Dendritic cell treated with granulocyte-macrophage colony-stimulating factor and Interleukin-4, amounts not matched to agents 40 ng/mL and 50 ng/mL, for 4 days (primary cell): ENCODE measurements at regions not wholly inside any gene's neighbourhood (a gene's known extent, or its start where the extent isn't known, plus 50 kb on each side); places are given as distances from the start of the nearest gene placed in this dataset.
"Not testable (repeated sequence)": the region's sequence is repeated elsewhere in the genome, so short reads cannot be mapped to it uniquely, and the experiment has no call there.

Experiments
- H3K27ac Mint-ChIP-seq: one replicate; pipeline ENCODE4 v1.8.0; 2022; ENCODE audit warnings: mild to moderate bottlenecking, mixed read lengths
- H3K27me3 Mint-ChIP-seq: one replicate; pipeline ENCODE4 v1.8.0; 2022; ENCODE audit warnings: mild to moderate bottlenecking, mixed read lengths
- H3K36me3 Mint-ChIP-seq: one replicate; pipeline ENCODE4 v1.8.0; 2022; ENCODE audit warnings: low read depth, mixed read lengths
- H3K4me1 Mint-ChIP-seq: one replicate; pipeline ENCODE4 v1.8.0; 2022; ENCODE audit warnings: low read depth, mixed read lengths
- H3K4me3 Mint-ChIP-seq: one replicate; pipeline ENCODE4 v1.8.0; 2022; ENCODE audit warnings: mild to moderate bottlenecking, moderate library complexity, mixed read lengths
- H3K9me3 Mint-ChIP-seq: one replicate; pipeline ENCODE4 v1.8.0; 2022; ENCODE audit warnings: mixed read lengths
- intact Hi-C: fragments of 100-400 bp; cut with micrococcal nuclease; formaldehyde crosslinking; loops from one replicate; pipeline ENCODE4 v1.15.0; 2022

DNA sequence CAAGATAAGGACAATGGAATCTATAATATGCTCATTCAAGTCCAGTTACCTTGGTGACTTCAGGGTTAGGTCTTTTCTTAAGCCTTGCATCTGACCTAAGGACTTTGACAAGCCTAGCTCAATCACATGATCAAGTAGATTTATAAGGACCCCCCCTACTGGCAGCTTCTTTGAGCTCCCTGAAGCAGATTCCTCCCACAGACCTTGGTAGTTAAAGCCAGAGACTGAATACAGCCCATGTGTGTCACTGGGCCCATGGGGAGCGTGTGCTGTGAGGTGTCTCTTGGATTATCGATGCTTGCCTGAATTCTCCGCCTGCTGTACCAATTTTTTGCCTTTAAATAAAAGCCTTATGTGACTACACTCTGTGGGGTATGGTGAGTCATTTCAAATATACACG is 372.7 kb upstream of the RGS17 start:
- H3K9me3 Mint-ChIP-seq: no peaks in the 10 kb centered on the region
- no peak overlapping the region for H3K4me3 Mint-ChIP-seq
- no peaks in the 10 kb centered on the region for H3K4me1 Mint-ChIP-seq
- intact Hi-C loops: no loop called here
- no peaks in the 10 kb centered on the region for H3K27me3 Mint-ChIP-seq
- H3K27ac Mint-ChIP-seq: no peak overlapping the region
- H3K36me3 Mint-ChIP-seq: no peaks in the 10 kb centered on the region

DNA sequence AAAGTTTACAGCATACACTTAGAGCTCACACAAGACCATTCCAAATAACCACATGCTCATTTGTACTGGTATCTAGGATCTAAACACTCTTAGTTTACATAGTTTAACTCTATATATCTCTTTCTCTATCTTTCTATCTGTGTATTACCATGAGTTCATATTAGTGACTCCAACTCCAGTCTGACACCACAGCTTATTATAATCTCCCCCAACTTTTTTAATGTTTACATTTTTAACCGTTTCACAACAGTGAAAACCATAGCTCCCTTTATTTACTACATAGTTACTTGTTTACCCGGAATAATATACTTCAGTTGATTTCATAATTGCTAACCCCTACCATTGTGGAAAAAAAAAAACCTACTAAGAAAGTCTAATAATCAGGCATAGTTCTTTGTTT is 362.4 kb upstream of the RGS17 start:
- intact Hi-C loops: no loop called here
- no peaks in the 10 kb centered on the region for H3K27me3 Mint-ChIP-seq
- no peaks in the 10 kb centered on the region for H3K9me3 Mint-ChIP-seq
- H3K4me1 Mint-ChIP-seq: no peaks in the 10 kb centered on the region
- no peak overlapping the region for H3K27ac Mint-ChIP-seq
- no peak overlapping the region for H3K4me3 Mint-ChIP-seq
- H3K36me3 Mint-ChIP-seq: no peaks in the 10 kb centered on the region

DNA sequence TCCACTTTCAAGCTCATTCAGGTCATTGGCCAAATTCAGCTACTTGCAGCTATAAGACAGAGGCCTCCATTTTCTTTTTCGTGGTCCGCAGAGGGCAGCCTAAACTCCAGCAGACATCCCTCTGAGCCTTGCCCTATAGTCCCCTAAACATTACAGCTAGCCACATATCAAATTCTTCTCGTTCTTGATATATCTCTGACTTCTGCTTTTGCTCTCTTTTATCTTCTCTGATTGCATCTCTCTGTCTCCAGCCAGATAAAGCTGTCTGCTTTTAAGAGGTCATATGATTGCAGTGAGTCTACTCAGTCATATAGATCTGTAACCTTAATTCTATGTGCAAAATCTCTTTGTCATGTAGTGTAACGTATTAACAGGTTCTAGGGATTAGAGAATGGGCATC is 358.4 kb upstream of the RGS17 start:
- H3K9me3 Mint-ChIP-seq: no peaks in the 10 kb centered on the region
- H3K4me3 Mint-ChIP-seq: no peak overlapping the region
- H3K27me3 Mint-ChIP-seq: no peaks in the 10 kb centered on the region
- no peak overlapping the region for H3K27ac Mint-ChIP-seq
- intact Hi-C loops: no loop called here
- no peaks in the 10 kb centered on the region for H3K4me1 Mint-ChIP-seq
- H3K36me3 Mint-ChIP-seq: no peaks in the 10 kb centered on the region

DNA sequence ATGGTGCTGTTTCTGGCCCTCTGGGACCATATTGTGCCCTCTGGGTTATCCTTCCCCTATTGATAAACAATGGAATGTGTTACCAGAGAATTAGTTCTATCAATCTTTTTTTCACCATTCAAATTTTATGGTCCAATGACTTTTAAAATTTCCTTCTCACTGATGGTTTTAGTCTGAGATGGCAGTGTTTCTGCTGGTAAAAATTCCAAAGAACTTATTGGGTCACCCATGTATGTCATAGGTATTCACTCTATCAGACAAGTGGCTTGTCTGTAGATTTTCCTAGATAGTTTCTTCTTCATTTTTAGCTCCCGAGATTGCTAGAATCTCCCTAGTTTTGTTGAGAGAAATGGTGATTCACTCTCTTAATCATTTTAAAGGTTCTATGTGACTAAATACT is 357.2 kb upstream of the RGS17 start:
- no peak overlapping the region for H3K27ac Mint-ChIP-seq
- H3K4me1 Mint-ChIP-seq: no peaks in the 10 kb centered on the region
- H3K9me3 Mint-ChIP-seq: no peaks in the 10 kb centered on the region
- no peak overlapping the region for H3K4me3 Mint-ChIP-seq
- no peaks in the 10 kb centered on the region for H3K36me3 Mint-ChIP-seq
- H3K27me3 Mint-ChIP-seq: no peaks in the 10 kb centered on the region
- intact Hi-C loops: no loop called here

DNA sequence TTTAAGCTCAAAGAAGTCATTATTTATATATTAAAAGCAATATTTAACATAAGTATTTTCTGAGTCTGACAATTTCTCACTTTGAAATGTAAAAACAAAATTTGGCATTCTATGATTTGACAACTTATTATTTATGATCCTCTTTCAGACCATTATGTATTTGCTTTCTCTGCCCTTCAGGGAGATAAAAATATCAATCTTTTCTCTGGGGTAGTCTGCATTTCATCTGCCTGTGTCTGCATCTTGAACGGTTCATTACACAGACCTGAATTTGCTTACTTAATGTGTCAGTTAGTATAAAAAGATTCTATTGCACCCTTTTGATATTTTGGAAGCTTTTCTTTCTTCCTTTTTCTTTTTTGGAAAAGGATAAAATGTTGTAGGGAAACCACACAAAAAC is 354.0 kb upstream of the RGS17 start:
- no peaks in the 10 kb centered on the region for H3K9me3 Mint-ChIP-seq
- no peaks in the 10 kb centered on the region for H3K27me3 Mint-ChIP-seq
- H3K4me1 Mint-ChIP-seq: no peaks in the 10 kb centered on the region
- H3K36me3 Mint-ChIP-seq: no peaks in the 10 kb centered on the region
- H3K27ac Mint-ChIP-seq: no peak overlapping the region
- no peak overlapping the region for H3K4me3 Mint-ChIP-seq
- intact Hi-C loops: no loop called here

DNA sequence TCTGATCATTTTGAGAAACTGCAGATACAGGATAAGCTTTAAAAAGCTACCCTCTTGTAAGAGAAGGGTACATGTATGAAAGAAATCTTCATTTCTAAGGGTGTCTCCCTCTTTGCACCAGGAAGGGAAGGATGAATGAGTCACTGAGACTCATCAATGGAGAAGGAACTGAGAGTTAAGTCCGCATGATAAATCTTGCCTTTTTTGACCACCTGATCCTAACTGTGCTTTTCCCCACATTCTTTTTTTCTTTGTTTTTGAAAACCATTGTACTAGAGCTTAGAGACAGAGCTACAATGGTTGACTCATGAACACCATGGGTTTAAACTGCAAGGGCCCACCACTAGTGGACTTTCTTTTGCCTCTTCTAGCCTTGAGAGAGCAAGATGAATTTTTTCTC is 353.0 kb upstream of the RGS17 start:
- Mint-ChIP-seq H3K9me3 (no peaks in the 10 kb centered on the region), H3K4me1 (no peaks in the 10 kb centered on the region), H3K36me3 (no peaks in the 10 kb centered on the region), H3K27me3 (no peaks in the 10 kb centered on the region), H3K27ac (no peak overlapping the region), H3K4me3 (no peak overlapping the region)
- intact Hi-C loops: no loop called here

DNA sequence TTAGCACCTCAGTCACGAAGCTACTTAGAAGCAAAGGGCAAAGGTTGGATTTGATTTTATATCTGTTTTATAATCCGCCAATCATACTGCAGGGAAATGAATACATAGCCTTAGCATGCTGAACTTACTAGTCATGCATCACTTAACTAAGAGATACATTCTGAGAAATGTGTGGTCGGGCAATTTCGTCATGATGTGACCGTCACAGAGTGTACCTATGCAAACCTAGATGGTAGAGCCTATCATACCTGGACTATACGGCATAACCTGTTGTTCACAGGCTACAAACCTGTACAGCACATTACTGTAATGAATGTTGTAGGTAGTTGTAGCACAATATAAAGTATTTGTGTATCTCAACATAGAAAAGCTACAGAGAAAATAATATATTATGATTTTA is 345.2 kb upstream of the RGS17 start:
- H3K36me3 Mint-ChIP-seq: no peaks in the 10 kb centered on the region
- H3K9me3 Mint-ChIP-seq: peaks cover 8% of the 10 kb centered on the region
- H3K27me3 Mint-ChIP-seq: no peaks in the 10 kb centered on the region
- no peaks in the 10 kb centered on the region for H3K4me1 Mint-ChIP-seq
- no peak overlapping the region for H3K27ac Mint-ChIP-seq
- H3K4me3 Mint-ChIP-seq: no peak overlapping the region
- intact Hi-C loops: no loop called here

DNA sequence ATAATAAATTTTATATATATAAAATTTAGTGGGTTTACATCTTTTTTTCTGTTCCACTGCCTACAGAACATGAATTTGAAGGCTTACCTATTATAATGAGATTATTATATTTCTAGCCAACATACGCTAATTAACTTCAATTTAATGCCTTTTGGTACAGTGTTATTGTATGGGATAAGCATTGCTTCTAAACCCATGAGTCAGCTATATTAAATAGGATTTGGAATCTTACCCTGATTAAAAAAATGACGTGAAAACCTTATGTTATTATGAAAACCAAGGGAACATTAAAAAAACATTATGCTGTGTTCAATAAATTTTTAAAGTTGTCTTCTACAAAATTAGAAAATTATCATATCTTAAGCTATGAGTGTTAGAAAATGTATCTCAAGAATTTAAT is 334.0 kb upstream of the RGS17 start:
- Mint-ChIP-seq H3K9me3 (peaks cover 6% of the 10 kb centered on the region), H3K4me3 (no peak overlapping the region), H3K27ac (no peak overlapping the region), H3K4me1 (no peaks in the 10 kb centered on the region), H3K27me3 (no peaks in the 10 kb centered on the region), H3K36me3 (no peaks in the 10 kb centered on the region)
- intact Hi-C loops: no loop called here

DNA sequence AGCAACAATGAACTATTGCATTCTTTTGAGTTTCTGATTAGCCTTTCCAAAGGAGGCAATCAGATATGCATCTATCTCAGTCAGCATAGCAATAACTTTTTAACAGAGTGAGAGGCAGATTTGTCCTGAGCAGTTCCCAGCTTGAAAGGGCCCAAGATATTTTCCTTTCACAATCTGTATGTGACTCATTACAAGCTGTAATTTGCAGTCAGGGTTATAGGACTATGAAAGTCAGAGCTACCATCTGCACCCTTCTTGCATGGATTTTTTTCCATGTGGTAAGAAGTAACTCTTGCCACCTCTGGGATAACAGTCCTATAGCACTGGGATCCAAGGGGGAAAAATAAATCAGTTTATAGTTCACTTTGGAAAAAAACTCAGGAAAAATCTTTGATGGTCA is 318.2 kb upstream of the RGS17 start:
- Mint-ChIP-seq H3K27me3 (no peaks in the 10 kb centered on the region), H3K4me1 (no peaks in the 10 kb centered on the region), H3K9me3 (peaks cover 16% of the 10 kb centered on the region), H3K36me3 (no peaks in the 10 kb centered on the region), H3K27ac (no peak overlapping the region), H3K4me3 (no peak overlapping the region)
- intact Hi-C loops: no loop called here

DNA sequence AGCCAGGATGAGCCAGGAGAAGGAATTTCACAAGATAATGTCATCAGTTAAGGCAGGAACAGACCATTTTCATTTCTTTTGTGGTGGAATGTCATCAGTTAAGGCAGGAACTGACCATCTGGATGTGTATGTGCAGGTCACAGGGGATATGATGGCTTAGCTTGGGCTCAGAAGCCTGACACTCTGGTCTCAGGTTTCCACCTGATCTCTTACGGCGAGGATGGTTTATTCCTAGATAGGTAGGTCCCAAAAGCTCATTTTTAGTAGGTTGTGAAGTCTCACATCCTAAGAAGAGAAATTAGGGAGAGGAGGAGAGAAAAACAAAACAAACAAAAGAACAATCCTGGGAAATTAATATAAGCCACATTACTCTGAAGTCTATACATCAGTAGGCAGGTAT is 311.7 kb upstream of the RGS17 start:
- peaks cover 19% of the 10 kb centered on the region for H3K9me3 Mint-ChIP-seq
- H3K27me3 Mint-ChIP-seq, H3K4me1 Mint-ChIP-seq, H3K4me3 Mint-ChIP-seq, intact Hi-C loops, H3K36me3 Mint-ChIP-seq, H3K27ac Mint-ChIP-seq: not testable (repeated sequence)

DNA sequence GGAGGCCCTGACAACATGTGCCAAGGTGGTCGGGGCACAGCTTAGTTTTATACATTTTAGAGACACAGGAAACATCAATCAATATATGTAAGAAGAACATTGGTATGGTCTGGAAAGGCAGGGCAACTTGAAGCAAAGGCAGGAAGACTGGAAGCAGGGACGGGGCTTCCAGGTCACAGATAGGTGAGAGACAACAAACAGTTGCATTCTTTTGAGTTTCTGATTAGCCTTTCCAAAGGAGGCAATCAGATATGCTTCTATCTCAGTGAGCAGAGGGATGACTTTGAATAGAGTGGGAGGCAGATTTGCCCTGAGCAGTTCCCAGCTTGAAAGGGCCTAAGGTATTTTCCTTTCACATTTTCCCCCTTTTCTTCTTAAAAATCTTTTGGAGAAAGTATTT is 311.0 kb upstream of the RGS17 start:
- H3K4me1 Mint-ChIP-seq: no peaks in the 10 kb centered on the region
- intact Hi-C loops: no loop called here
- H3K27ac Mint-ChIP-seq: no peak overlapping the region
- H3K4me3 Mint-ChIP-seq: no peak overlapping the region
- H3K27me3 Mint-ChIP-seq: no peaks in the 10 kb centered on the region
- H3K36me3 Mint-ChIP-seq: no peaks in the 10 kb centered on the region
- H3K9me3 Mint-ChIP-seq: peaks cover 17% of the 10 kb centered on the region

DNA sequence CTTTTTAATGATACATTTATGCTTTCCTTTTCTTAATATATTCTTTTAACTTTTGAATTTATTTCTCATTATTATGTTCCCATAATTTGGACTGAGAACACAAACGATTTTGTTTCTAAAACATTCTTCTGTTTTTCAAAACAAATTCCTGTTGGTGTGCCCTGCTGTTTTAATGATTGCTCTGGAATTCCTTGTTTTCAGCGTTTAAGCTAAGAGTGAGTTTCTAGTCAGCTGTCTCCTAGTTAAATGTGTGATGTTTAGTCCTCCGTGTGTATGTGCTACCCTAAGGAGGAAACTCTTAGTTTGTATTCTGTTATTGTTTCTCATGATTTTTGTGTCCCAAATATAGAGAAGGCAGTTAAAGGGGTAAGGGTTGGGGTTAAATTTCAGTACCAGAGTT is 306.1 kb upstream of the RGS17 start:
- Mint-ChIP-seq H3K27ac (no peak overlapping the region), H3K9me3 (peaks cover 7% of the 10 kb centered on the region), H3K36me3 (no peaks in the 10 kb centered on the region), H3K4me3 (no peak overlapping the region), H3K4me1 (no peaks in the 10 kb centered on the region), H3K27me3 (no peaks in the 10 kb centered on the region)
- intact Hi-C loops: no loop called here

DNA sequence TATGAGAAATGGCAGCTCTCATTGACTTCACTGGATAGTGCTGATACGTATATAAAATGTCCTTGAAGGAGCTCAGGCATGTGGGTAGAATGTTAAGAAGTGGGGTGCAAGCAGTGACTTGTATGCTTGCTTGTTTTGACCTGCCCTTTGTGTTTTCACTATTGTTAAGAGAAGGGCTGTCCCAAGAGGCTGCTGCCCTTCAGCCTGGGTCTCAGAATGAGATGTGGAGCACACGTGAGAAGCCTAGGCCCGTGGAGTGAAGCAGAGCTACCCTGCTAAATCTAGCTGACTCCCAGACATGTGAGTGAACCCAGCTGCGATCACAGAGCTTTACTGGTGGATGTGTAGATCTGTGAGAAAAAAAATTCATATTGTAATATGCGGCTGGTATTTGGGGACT is 305.3 kb upstream of the RGS17 start:
- H3K36me3 Mint-ChIP-seq: no peaks in the 10 kb centered on the region
- no peaks in the 10 kb centered on the region for H3K27me3 Mint-ChIP-seq
- no peaks in the 10 kb centered on the region for H3K9me3 Mint-ChIP-seq
- intact Hi-C loops: no loop called here
- no peaks in the 10 kb centered on the region for H3K4me1 Mint-ChIP-seq
- no peak overlapping the region for H3K4me3 Mint-ChIP-seq
- no peak overlapping the region for H3K27ac Mint-ChIP-seq

DNA sequence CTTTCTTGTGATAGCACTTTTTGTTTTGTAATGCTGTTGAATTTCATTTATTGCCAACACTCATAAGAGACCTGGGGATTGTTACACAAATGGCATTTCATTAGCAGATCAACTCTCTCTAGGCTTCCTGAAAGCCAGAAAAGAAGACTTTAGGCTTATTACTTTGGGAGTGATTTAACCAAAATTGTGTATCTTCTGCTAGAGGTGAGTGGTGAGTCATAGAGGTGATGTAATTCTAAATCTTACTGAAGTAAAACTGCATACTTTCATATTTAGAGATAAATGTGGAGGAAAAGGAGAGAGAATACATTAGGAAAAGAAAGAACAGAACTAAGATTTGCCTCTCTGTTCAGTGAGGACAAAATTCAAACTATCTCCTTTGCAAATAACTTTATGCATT is 304.7 kb upstream of the RGS17 start:
- no peaks in the 10 kb centered on the region for H3K27me3 Mint-ChIP-seq
- intact Hi-C loops: no loop called here
- no peak overlapping the region for H3K27ac Mint-ChIP-seq
- H3K9me3 Mint-ChIP-seq: no peaks in the 10 kb centered on the region
- H3K36me3 Mint-ChIP-seq: no peaks in the 10 kb centered on the region
- no peaks in the 10 kb centered on the region for H3K4me1 Mint-ChIP-seq
- no peak overlapping the region for H3K4me3 Mint-ChIP-seq

DNA sequence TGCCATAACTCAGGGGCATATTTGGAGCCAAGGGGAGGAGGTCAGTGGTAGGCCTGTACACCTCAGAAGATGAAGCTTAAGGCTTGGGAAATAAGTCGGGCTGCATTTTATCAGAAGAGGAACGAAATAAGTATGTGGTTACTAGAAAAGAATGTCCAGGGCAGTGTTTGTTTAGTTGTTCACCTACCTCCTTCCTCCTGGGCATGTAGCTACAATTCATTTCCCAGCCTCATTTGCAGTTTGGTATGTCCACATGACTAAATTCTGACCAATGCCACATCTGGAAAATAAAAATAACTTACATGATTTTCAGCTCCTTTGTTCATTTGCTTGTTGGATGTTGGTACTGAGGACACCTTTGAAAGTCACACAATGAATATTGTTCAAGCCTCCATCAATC is 294.5 kb upstream of the RGS17 start:
- H3K36me3 Mint-ChIP-seq: no peaks in the 10 kb centered on the region
- intact Hi-C loops: no loop called here
- H3K4me1 Mint-ChIP-seq: no peaks in the 10 kb centered on the region
- no peaks in the 10 kb centered on the region for H3K27me3 Mint-ChIP-seq
- no peak overlapping the region for H3K27ac Mint-ChIP-seq
- peaks cover 17% of the 10 kb centered on the region for H3K9me3 Mint-ChIP-seq
- H3K4me3 Mint-ChIP-seq: no peak overlapping the region
